Fibroblast of lung (primary cell): ENCODE measurements at regions not wholly inside any gene's neighbourhood (a gene's known extent, or its start where the extent isn't known, plus 50 kb on each side); places are given as distances from the start of the nearest gene placed in this dataset.

Experiments used
- DNase-seq, 2 donors: peaks; one replicate each; pipeline versions ENCODE4 v3.0.0 to v3.0.0-alpha.2; 2010; ENCODE audit warnings: low read depth in 2 of 2
- H2AFZ ChIP-seq: 2 replicates; pipeline ENCODE4 v1.5.1; 2012; ENCODE audit warnings: low read length, control low read depth, inconsistent platforms
- H3K27ac ChIP-seq: 2 replicates; pipeline ENCODE4 v1.5.1; 2011; ENCODE audit warnings: low read length, control low read depth; ENCODE audit not compliant: insufficient read depth
- H3K27me3 ChIP-seq: 2 replicates; pipeline ENCODE4 v1.5.1; 2011; ENCODE audit warnings: mild to moderate bottlenecking, low read length; ENCODE audit not compliant: control insufficient read depth, insufficient read depth
- H3K36me3 ChIP-seq: 2 replicates; pipeline ENCODE4 v1.5.1; 2011; ENCODE audit warnings: low read length; ENCODE audit not compliant: control insufficient read depth, insufficient read depth
- H3K4me1 ChIP-seq: 2 replicates; pipeline ENCODE4 v1.5.1; 2011; ENCODE audit warnings: low read length; ENCODE audit not compliant: control insufficient read depth, insufficient read depth; ENCODE audit errors: extremely low read depth
- H3K4me2 ChIP-seq: 2 replicates; pipeline ENCODE4 v1.5.1; 2011; ENCODE audit warnings: low read length, control low read depth; ENCODE audit not compliant: insufficient read depth; ENCODE audit errors: extremely low read depth
- H3K4me3 ChIP-seq, 4 experiments: fragments of 200-600 bp in 1 of 4; sonication (generic) in 1 of 4; replicated peaks in 1 of 4; 2 replicates each; pipeline ENCODE4 v1.5.1; 2011 to 2016; ENCODE audit warnings: low read length in 4 of 4, low read depth in 3 of 4, mild to moderate bottlenecking in 3 of 4, control low read depth in 2 of 4, inconsistent platforms in 1 of 4, mixed read lengths in 1 of 4; ENCODE audit not compliant: insufficient read depth in 1 of 4; ENCODE audit errors: control extremely low read depth in 1 of 4
- H3K79me2 ChIP-seq: 2 replicates; pipeline ENCODE4 v1.5.1; 2012; ENCODE audit warnings: mild to moderate bottlenecking, low read length, inconsistent platforms; ENCODE audit not compliant: control insufficient read depth, insufficient read depth
- H3K9ac ChIP-seq: 2 replicates; pipeline ENCODE4 v1.5.1; 2011; ENCODE audit warnings: mild to moderate bottlenecking, low read length, control low read depth; ENCODE audit not compliant: insufficient read depth
- H3K9me3 ChIP-seq: 2 replicates; pipeline ENCODE4 v1.5.1; 2012; ENCODE audit warnings: low read depth, low read length; ENCODE audit not compliant: control insufficient read depth, insufficient read depth
- H4K20me1 ChIP-seq: 2 replicates; pipeline ENCODE4 v1.5.1; 2011; ENCODE audit warnings: low read length; ENCODE audit not compliant: control insufficient read depth, insufficient read depth; ENCODE audit errors: extremely low read depth
- CTCF ChIP-seq, 2 donors: IDR thresholded peaks in 1 of 2; conservative IDR thresholded peaks in 1 of 2; 1 replicate in 1 of 2; 2 replicates in 1 of 2; pipeline ENCODE4 v1.5.1; 2011 to 2012; ENCODE audit warnings: low read length in 2 of 2, control low read depth in 1 of 2, inconsistent platforms in 1 of 2, low read depth in 1 of 2, mild to moderate bottlenecking in 1 of 2
- EZH2 ChIP-seq: IDR thresholded peaks from 2 replicates; pipeline ENCODE4 v1.5.1; 2012; ENCODE audit warnings: low read length, control low read depth, mild to moderate bottlenecking; ENCODE audit errors: missing control alignments

GRCh38 chr5:83777856-83778255 lies 57.2 kb upstream of the HAPLN1 start:
- Histone ChIP-seq H3K27me3 (no peaks in the 10 kb centered on the region), H3K79me2 (no peaks in the 10 kb centered on the region), H3K27ac (no peak overlapping the region), H3K36me3 (no peaks in the 10 kb centered on the region), H3K9ac (no peak overlapping the region), H3K9me3 (no peaks in the 10 kb centered on the region), H4K20me1 (no peaks in the 10 kb centered on the region), H3K4me1 (no peaks in the 10 kb centered on the region), H2AFZ (no peak overlapping the region), H3K4me2 (no peak overlapping the region), H3K4me3 (no peak overlapping the region)
- peak in 1 of 2 donors; percentile 24 for DNase-seq
- no peak for TF ChIP-seq CTCF (conservative IDR thresholded peaks at IDR 0.05 in 1 of 2, IDR thresholded peaks at IDR 0.05 in 1 of 2; ENCODE audit: low read depth in 1 of 2, low read length in 2 of 2)

GRCh38 chr5:83776437-83777031 lies 55.9 kb upstream of the HAPLN1 start:
- H3K27ac ChIP-seq = no peak overlapping the region
- H3K36me3 ChIP-seq = no peaks in the 10 kb centered on the region
- no peak overlapping the region for H3K4me3 ChIP-seq
- DNase-seq = no peak
- H3K79me2 ChIP-seq = no peaks in the 10 kb centered on the region
- no peak overlapping the region for H3K9ac ChIP-seq
- no peaks in the 10 kb centered on the region for H3K9me3 ChIP-seq
- H3K4me2 ChIP-seq = no peak overlapping the region
- H4K20me1 ChIP-seq = no peaks in the 10 kb centered on the region
- H2AFZ ChIP-seq = no peak overlapping the region
- TF ChIP-seq EZH2 (no peak), CTCF (conservative IDR thresholded peaks at IDR 0.05 in 1 of 2, IDR thresholded peaks at IDR 0.05 in 1 of 2; ENCODE audit: low read depth in 1 of 2, low read length in 2 of 2) (no peak)
- no peaks in the 10 kb centered on the region for H3K4me1 ChIP-seq
- H3K27me3 ChIP-seq = no peaks in the 10 kb centered on the region
